ENCODE measurements at regions not wholly inside any gene's neighbourhood (a gene's known extent, or its start where the extent isn't known, plus 50 kb on each side); places are given as distances from the start of the nearest gene placed in this dataset.

DNA sequence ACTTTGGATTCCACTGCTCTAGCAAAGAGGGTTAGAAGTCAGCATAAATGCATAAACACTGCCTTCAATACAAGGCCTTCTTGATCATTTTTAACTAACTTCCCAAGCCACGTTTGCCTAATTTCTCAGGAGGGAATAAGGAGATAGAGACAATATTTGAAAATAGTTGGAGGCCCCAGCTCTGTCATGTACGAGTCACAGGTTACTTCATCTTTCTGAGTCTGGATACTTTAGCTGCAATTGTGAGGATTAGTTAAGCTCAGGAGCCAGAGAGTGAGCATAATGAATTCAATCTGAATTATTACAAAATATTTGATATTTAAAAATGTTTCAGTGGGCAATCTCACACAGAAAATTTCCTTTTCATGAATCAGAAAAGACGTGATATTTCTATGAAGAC, 298.9 kb downstream of the SHOX2 start:
- no peak for DNase-seq

DNA sequence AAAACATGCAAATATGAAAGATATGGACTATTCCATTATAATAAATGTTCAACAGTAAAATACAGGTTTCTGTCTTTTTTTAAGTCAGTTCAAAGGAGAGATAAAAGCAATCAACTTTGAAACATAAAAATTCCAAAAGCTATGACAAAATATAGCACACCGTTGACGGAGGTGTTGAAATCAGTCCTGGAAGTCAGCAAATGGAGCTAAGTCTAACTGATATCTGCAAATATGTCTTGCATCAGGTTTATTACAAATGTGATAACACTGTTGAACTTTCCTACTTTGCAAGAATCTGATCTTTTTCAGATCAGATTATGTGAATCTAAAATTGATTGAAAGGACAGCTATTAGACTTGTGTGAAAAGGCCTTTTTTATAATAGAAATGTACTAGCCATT, 300.7 kb downstream of the SHOX2 start:
- no peak for DNase-seq

DNA sequence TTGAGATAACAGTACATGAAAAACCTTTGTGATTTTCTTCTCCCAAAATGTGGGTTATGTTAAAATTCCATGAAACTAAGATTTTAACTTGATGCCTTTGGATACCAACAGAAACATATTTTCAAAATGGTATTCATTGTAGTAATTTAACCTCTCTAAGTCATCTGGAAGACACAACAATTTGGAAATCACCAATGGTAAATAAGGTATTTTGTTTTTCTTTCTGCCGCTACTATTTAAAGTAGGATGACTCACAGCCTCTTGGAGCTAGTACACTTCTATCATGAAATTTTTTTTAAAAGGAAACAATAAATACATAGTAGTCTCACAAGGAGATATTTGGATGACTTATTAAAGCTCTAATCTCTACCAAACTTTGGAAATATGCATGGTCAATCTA, 291.6 kb upstream of the VEPH1 start:
- DNase-seq = no peak

DNA sequence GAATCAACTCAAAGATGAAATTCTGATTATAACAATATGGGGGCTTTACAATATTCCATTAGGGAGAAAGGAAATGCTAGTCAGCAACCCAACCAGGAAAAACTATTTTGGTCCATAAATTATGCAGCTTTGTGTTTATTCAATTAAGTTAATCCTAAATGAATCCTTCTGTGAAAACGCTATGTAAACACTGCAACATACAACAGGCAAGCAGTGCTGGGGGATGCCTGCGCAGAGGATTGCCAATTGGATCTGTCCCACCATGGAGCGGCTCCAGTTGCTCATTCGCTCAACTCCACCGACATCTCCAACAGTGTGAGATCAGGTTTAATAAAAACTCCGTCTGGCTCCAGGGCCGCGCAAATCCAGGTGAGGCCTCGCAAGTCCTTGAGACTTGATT, 290.5 kb upstream of the VEPH1 start:
- no peak for DNase-seq

DNA sequence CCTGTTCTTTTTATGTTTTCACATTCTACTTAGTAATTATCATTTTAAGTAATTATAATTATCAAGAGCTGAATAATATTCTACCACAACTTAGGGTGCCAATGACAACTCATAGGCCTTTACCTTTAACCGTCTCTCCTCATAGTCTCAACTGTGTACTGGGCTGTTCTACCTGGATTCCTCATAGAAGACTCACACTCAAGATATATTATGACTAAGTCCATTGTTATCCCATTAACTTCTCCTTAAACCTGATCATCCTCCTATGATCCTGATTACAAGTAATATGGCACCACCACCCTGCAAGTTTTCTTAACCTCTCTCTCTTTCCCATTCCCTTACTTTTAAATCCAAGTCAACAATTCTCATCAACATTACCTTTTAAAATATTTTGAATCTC, 285.9 kb upstream of the VEPH1 start:
- DNase-seq = no peak

DNA sequence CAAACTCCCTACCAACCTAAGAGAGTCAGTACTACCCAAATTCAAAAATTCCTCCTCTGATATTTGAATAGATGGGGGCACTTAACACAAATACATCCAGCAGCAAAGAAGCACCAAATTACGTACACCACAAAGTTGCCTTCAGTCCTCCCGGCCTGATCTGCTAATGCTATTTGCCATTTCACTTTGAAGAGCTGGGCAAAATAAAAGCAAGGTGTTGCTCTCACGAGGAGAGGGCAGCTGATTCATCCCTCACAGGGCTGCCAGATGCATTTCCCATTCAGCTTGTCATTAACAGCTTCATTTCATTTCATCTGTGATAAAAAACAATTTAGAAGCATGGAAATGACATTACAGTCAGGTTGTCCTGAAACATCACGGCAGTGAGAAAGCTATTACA, 283.4 kb upstream of the VEPH1 start:
- DNase-seq = no peak

DNA sequence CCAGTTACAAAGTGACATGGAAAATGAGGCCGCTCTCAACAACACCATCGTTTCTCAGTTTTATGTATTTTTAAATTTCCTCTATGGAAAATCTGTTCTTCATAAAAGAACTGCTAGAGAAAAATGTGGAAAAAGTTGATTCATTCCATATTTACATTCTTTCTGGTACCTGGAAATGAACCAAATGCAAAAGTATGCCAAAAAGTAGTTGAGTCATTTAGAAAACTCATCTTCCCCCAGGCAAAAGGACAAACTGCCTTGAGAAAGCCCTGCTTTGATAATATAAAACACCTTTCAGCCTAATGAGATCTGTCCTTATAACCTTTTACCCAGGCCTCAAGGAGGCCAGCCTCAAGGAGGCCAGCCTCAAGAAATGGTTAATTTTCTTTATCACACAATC, 283.0 kb upstream of the VEPH1 start:
- no peak for DNase-seq

DNA sequence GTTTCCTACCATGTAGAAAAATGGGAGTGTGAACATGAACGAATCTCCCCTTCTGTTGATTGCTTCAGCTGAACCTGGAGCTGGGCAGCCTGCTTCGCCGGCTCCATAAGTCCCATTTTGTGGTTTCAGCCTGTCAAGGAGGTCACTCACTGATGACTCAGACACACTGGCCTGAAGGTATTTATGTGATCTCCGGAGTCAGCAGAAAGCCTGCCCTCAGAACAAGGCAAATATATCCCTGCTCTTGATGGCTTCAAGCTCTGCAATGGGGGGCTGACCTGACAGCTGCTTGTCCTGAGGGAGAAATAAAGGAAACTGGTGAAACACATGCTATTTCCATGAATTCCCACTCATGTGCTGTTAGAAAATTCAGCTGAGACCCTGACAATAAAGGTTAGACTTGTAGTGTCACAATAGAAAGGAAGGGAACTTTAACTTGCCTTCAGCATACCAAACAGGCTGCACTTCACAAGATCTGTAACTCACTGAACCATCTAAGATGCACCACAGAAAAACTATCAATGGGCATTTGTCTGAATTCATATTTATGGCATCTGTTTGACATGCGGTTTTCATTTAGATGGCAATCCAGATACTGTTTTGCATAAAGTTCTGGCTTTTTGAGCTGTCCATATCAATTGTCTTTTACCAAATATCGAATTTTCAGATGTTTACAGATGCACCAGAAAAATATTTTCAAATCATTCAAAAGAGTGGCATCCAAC, 282.0 kb upstream of the VEPH1 start:
- no peak for DNase-seq

DNA sequence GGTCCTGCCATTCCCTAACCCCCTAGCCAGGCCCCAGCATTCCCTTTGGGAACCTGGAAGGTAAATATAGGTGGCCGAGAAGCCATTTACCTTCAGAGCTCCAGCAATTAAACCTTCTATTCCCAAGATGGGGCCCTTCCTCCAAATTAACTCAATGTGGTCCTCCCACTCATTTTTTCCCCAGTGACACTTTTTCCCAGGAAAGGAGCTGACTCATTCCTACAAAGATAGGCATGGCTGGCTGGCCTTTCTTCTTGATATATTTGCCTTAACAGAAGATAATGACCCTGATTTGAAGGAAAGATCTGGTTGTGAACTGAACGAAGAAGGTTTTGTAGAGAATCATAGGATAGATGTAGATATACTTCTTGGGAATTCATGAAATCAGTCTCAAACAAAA, 279.0 kb upstream of the VEPH1 start:
- DNase-seq = no peak

DNA sequence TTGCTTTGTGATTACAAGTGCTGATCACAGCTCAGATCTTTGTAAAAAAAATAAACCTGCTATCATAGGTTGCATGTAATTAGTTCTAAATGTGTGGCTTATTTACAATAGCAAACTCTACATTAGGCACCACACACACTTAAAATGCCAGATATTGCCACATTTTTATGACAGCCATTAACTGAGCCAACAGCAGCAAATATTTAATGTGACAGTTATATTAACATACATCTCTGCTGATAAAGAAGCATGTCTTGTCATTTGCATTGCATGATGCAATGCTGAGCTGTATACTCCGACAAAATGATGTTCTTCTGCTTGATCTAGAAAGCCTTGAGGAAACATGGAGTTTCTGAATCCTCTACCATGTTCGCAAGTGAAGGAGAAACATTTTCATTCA, 273.6 kb upstream of the VEPH1 start:
- no peak for DNase-seq

DNA sequence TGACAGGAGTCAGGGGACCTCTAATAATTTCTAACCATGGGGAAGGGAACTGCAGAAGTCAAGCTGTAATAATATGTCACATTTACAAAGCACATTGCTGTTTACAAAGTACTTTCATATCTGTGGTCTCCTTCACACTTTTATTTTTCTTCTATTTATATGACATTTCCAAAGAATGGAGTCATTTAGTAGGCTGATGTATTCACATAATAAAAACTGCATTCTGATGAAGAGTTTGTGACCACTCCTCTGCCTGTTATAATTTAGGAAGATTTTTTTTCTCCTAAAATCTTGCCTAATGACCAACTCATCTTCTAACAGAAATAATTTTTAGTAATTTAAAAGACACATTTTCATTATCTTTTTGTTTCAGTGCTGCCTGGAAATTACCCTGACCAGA, 272.2 kb upstream of the VEPH1 start:
- no peak for DNase-seq

DNA sequence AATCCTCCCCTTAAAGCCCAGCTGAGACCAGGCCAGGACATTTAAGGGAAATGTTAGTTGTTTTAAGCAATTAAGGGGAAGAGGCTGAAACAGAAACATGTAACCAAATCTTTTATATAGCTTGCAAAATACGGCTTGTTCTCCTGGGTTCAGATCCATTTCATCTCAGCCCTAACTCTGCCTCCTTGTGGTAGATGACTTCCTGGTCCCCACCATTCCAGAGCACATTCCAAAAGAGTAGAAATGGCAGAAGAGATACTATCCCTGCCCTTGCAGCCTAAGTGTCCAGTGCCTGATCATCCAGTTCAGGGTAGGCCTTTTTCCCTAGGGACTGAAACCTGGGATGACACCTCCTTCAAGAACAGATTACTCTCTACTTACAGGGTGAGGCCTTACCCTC, 266.2 kb upstream of the VEPH1 start:
- DNase-seq = no peak

DNA sequence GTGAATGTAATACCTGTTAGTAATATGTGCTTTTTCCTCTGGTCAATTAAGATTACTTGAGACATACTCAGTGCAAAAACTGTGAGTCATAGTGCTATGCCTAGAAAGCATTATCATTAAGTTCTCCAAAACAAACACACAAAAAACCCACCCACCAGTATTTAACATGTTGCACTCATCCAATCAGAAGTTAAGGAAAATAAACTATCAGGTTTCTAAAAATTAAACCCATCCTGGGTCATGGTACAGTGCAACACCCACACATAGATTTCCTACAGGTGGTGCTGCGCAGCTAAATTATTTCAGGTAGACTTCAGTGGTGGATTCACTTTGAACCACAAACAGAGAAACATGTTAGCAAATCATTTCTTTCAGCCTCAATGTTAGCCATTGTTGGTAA, 264.4 kb upstream of the VEPH1 start:
- DNase-seq = no peak

DNA sequence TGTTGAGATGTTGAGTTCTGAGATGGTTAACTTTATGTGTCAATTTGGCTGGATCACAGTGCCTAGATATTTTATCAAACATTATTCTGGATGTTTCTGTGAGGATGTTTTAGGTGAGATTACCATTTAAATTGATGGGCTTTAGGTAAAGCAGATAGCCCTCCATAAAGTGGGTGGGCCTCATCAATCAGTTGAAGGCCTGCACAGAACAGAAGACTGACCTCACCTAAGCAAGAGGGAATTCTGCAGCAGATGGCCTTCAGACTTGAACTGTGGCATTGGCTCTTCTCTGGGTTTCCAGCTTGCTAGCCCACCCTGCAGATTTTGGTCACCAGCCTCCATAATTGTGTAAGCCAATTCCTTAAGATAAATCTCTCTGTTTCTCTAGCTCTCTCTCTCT, 260.4 kb upstream of the VEPH1 start:
- no peak for DNase-seq

DNA sequence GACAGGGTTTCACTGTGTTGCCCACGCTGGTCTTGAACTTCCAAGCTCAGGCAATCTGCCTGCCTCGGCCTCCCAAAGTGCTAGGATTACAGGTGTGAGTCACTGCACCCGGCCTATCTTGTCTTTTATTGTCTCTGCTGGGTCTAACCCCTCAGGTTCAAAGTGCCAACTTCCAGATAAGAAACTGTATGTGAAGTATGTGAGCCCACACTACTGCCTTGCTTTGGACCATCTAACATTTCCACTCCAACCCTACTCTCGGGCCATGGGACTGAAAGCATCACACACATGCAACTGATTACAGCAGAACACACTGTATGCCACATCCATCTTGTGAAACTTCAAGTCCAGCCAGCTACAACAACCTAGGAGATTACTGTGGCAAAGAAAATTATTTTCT, 256.1 kb upstream of the VEPH1 start:
- DNase-seq = no peak

DNA sequence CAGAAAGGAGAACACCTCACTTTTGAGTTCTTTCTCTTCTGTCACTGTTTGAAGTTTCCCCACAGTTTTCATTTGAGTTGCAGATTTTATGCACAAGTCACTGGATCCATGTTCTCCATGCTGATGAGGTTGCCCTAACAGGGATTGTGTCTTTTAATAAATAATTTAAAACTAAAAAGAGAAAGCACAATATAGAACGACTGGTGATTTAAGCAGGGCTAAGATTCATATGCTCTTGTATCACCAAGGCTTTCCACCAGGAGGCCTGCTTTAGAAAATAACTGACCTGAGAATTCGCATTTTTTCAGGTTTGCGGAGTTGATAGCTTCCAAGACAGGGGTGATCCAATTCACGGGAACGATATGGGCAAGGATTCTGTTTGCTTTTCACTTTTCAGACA, 252.0 kb upstream of the VEPH1 start:
- no peak for DNase-seq

DNA sequence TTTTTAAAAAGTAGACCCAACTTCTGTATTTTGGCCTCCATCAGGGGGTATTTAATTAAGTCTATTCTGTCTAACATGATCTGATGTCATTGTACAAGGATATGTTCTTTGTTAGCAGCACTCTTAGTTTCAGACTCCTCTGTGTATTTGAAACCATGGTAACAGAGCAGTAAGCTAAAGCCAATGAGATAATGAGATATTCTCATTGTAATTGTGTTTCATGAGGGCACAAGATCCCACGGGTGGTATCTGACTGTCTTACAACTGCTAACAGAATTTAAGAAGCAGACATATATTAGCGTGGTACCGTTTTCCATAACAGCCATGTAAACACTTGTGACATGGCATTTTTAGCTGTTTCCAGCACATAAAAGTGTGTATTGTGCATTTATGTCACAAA, 251.2 kb upstream of the VEPH1 start:
- DNase-seq = peak in 1 of 51 donors; percentile 11

DNA sequence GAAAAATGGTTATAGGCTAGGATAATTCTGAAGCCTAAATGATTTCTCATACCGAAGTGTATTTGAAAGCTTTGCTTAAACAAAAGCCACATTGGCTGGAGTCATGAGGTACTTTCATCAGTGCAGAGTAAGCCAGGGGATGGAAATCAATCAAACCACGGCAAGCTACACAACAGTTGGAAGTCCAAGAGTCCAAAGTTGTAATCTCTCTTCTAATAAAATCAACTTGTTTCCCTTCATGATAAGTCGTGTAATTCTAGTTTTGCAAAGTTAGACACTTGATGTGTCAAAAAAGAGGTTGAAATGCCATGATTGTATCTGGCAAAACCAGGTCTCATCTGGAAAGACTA, 250.5 kb upstream of the VEPH1 start:
- no peak for DNase-seq

DNA sequence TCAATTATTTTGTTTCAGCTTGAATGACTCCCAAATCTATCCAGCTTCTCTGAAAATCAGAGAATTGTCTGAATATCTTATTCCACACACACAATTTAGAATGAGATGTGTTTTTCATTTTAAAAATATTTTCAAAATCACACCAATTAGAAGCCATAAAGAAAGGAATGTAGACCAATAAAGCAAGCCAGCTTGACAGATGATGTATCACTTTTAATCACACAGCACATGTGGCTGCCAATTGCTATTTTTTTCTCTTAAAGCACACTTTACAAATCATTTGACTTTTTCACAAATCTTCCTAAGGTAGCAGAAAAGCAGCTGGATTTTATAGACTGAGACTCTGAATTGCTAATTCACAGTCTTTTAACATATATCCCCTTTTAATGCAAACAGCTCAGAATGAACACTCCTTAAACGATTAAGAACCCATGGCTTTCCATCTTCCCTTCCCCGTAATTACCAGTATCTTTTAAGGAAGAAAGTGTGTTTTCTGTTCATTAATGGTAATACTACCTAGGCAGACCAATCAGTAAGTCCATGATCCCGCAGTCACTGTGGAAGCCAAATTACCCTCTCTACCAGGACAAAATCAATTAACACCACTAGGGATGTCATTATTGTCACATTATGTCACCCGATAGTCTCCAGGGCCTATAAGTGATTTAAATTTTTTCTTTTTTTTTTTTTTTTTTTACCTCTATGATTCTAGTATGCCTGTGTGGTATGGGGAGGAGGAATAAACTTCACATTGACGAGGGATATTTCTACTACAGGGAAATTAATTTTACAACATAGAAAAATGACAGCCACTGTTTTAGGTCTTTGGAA, 250.0 kb upstream of the VEPH1 start:
- DNase-seq = no peak

DNA sequence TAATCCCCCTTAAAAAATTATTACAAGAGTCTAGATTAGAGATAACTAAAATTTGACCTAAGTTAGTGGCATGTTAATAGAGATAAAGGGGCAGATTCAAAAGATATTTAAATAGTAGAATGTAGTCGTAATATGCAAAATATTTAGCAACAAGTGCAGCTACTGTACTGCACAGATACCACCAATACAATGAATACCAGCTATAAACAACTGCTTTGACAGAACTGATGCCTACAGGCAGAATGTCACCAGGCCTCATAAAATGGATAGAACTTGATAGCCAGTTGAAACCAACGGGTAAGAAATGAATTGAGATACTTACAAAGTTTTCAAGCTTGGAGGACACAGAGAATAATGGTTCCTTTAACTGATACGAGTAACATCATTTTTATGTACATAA, 249.3 kb upstream of the VEPH1 start:
- no peak for DNase-seq

DNA sequence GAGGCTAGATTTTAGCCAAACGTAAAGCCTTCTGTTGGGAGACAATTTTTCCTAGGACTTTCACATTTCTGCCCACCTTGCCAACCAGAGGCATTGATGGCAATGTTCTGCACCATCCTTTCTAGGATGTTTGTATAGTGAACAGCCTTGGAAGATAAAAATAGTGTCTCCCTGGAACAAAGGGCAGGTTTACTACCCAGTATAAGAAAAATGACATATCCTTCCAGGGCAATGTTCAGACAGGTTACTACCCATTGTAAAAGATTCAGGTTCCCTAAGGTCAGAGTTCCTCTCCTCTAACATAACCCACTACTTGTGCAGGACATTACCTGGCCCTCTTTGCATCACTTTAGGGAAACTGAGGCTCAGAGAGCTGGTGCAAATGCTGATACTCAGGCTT, 248.2 kb upstream of the VEPH1 start:
- no peak for DNase-seq

DNA sequence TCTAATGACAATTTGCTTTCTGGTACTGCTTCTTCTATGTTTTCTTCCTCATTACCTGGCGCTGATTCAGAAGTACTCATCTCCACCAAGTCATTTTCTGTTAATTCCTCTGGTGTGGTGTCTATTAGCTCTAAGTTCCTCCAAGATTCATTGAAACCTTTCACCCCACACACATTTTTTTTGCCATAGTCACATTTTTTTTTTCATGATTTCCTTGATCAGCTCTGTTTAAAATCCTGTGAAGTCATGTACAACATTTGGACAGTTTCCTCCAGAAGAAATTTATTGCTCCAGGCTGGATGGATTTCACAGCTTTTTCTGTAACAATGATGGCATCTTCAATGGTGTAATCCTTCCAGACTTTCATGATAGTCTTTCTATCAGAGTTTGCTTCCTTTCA, 243.2 kb upstream of the VEPH1 start:
- DNase-seq = no peak

DNA sequence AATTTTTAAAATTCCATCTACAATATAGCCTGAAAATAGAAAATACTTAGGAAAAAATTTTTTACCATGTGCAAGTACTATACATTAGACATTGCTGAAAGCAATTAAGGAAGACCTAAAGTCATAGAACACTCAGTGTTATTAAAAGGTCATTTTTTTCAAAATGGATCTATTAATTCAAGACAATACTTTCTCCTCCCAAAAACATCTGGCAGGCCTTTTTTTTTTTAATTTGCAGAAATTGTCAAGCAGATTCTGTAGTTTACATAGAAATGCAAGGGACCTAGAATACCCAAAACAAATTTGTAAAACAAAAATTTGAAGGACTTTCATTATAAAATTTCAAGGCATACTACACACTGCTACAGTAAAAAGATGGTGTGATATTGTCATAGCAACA, 238.4 kb upstream of the VEPH1 start:
- DNase-seq = no peak

DNA sequence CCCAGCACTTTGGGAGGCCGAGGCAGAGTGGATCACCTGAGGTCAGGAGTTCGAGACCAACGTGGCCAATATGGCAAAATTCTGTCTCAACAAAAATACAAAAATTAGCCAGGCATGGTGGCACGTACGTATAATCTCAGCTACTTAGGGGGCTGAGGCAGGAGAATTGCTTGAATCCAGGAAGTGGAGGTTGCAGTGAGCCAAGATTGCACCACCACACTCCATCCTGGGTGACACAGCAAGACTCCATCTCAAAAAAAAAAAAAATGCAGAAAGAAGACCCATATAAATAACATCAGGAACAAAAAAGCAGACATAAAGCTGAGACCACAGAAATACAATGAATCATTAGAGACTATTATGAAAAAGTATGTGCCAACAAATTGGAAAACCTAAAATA, 235.2 kb upstream of the VEPH1 start:
- no peak for DNase-seq
